Fibroblast of pulmonary artery (primary cell): ENCODE measurements at regions not wholly inside any gene's neighbourhood (a gene's known extent, or its start where the extent isn't known, plus 50 kb on each side); places are given as distances from the start of the nearest gene placed in this dataset.

Source experiments
- DNase-seq: peaks from one replicate; pipeline ENCODE4 v3.0.0-alpha.2; 2010; ENCODE audit warnings: low read depth
- H3K4me3 ChIP-seq: replicated peaks from 2 replicates; pipeline ENCODE4 v1.5.1; 2011; ENCODE audit warnings: low read depth, mild to moderate bottlenecking, control low read depth, low read length, moderate library complexity
- TF ChIP-seq, protein P1 (sequence below): IDR thresholded peaks from 2 replicates; pipeline ENCODE4 v1.5.1; 2011; ENCODE audit warnings: mild to moderate bottlenecking, control low read depth, low read length, inconsistent platforms; ENCODE audit errors: missing control alignments

DNA sequence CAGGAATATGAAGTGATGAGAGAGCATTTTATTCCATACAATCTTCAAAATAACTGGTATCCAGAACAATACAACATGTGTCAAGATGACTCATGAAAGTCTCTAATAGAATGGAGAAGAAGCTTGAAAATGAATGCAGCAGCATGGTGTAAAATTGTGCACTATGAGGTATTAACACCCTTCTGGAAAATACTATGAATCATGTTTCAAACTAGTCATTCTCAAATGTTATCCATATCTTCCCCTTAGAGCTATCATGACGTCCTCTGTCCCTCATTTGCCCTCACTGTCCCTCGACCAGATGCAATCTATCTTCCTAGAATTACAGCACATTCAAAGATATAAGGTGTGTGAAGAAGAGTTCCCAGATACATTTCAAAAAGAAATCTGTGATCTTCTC is 198.2 kb downstream of the NECTIN3 start:
- TF ChIP-seq, protein P1, sequence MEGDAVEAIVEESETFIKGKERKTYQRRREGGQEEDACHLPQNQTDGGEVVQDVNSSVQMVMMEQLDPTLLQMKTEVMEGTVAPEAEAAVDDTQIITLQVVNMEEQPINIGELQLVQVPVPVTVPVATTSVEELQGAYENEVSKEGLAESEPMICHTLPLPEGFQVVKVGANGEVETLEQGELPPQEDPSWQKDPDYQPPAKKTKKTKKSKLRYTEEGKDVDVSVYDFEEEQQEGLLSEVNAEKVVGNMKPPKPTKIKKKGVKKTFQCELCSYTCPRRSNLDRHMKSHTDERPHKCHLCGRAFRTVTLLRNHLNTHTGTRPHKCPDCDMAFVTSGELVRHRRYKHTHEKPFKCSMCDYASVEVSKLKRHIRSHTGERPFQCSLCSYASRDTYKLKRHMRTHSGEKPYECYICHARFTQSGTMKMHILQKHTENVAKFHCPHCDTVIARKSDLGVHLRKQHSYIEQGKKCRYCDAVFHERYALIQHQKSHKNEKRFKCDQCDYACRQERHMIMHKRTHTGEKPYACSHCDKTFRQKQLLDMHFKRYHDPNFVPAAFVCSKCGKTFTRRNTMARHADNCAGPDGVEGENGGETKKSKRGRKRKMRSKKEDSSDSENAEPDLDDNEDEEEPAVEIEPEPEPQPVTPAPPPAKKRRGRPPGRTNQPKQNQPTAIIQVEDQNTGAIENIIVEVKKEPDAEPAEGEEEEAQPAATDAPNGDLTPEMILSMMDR, result no peak
- H3K4me3 ChIP-seq, result no peak overlapping the region
- DNase-seq, result no peak

DNA sequence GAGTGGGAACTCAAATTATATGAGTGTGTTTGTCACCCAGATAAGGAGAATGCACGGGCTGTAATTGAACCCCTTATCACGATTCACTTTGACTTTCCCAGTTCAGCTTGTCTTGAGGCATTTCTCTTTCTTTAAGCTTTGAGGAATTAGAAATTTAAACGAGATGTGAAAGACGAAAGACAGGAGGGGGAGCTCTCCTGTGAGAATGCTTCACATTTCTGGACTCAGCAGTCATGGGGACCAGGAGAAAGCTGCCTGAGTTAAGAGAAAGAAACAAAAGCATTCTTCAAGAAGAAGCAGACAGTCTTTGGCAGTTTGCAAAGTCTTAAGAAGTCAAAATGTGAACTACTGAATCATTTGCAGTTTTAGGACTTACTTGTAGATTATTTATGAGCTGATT is 205.6 kb downstream of the NECTIN3 start:
- DNase-seq, result peak; percentile 50
- TF ChIP-seq, protein P1, result peak; percentile 38
- no peak overlapping the region for H3K4me3 ChIP-seq

DNA sequence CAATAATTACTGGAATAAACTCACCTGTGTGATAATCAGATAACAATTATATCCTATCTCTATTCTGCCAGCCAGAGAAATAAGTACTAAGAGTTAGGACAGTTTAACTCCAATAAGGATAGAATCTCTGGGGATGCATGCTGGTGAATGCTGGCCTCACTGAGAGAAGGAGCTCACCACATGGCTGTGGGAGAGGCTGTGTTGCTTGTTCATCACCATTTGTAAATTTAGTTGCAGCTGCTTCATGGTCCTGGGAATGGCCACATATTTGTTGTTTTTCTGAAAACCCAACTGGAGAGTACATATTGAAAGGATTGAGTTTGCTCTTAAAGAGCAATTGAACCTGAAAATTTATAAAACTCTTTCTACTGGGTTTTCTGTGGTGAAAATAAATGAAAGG is 207.3 kb downstream of the NECTIN3 start:
- H3K4me3 ChIP-seq, result no peak overlapping the region
- no peak for DNase-seq
- TF ChIP-seq, protein P1, result no peak

DNA sequence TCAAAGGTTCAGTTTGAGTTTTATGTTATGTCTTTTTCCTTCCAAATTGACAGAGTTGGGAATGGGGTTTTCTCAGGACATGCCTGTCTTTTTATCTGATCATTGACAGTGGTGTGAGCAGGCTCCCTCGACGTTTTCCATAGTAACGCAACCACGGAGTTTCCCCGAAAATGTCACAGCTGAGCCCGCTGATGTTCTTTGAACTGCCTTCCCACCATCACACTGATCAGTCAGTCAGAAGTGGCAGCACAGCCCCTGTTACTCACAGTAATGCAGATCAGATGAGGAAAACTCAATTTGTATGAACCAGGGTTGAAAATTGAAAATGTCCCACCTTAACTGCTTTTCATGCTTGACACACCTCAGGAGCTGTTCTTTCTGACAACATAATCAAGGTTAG is 210.4 kb downstream of the NECTIN3 start:
- no peak overlapping the region for H3K4me3 ChIP-seq
- DNase-seq, result no peak
- TF ChIP-seq, protein P1, result no peak

DNA sequence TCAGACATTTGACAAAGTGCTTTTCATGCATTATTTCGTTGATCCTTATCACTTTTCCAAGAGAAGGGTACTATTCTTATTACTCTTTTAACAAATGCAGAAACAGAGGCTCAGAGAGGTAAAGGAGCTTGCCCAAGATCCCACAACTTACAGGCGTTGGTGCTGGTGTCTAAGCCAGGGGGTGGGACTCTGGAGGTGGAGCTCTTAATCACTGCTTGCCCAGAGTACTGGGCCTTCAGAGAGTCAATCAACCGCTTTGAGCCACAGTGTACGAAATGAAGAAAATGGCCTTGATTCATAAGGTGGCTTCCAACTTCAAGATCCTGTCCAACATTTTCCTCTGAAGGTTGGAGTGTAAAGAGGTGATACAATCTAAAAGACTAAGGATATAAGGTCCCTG is 211.5 kb downstream of the NECTIN3 start:
- no peak overlapping the region for H3K4me3 ChIP-seq
- TF ChIP-seq, protein P1, result no peak
- peak; percentile 12 for DNase-seq

DNA sequence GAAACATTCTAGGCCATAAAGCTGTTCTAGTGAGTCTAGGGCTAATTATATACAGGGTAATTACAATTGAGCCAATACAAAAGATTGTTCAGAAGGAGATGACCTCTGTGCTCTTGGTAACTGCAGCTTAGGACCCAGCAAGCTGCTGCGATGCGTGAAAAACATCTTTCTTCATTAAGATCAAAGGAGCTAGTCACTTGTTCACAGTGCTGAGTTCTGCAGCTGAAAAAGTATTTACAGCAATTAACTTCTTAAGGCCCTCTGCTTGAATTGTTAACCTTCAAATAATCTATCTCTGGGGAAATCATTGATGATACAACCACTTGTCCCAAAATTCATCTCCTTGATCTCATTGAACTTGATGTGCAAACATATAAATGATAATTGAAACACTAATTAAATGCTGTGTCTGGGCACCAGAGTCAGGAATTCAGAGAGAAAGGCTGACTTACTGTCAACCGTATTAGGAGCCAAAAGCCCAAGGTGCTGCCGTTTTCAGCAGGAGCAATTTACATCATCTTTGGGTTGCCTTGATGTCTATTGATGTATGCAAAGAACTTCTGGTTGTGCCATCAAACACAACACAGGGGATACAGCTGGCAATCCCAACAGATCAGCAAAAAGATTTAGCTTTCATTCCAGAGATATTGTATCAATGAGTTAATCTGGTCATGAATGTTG is 213.0 kb downstream of the NECTIN3 start:
- no peak overlapping the region for H3K4me3 ChIP-seq
- TF ChIP-seq, protein P1, result no peak
- DNase-seq, result no peak

GRCh38 chr3:111285184-111285538 is 213.5 kb downstream of the NECTIN3 start:
- DNase-seq, result no peak
- H3K4me3 ChIP-seq, result no peak overlapping the region
- TF ChIP-seq, protein P1, result no peak
